VCaP (cell line): ENCODE measurements at regions not wholly inside any gene's neighbourhood (a gene's known extent, or its start where the extent isn't known, plus 50 kb on each side); places are given as distances from the start of the nearest gene placed in this dataset.

Source experiments
- H3K27ac ChIP-seq: fragments of 450-650 bp; 2 replicates; pipeline ENCODE4 v1.5.1; 2017
- CTCF ChIP-seq: fragments of 450-650 bp; conservative IDR thresholded peaks from 2 replicates; pipeline ENCODE4 v1.5.1; 2017; ENCODE audit warnings: mild to moderate bottlenecking, moderate library complexity

GRCh38 chr1:63721531-63722189, 52.2 kb upstream of the ROR1 start:
- TF ChIP-seq CTCF, result no peak
- H3K27ac ChIP-seq, result peak overlapping the region; percentile 49; the same call in 1 of the 2 replicates

GRCh38 chr1:63723602-63724001, 50.2 kb upstream of the ROR1 start:
- H3K27ac ChIP-seq, result no peak overlapping the region
- no peak for TF ChIP-seq CTCF
